ENCODE measurements at regions not wholly inside any gene's neighbourhood (a gene's known extent, or its start where the extent isn't known, plus 50 kb on each side); places are given as distances from the start of the nearest gene placed in this dataset.

DNA sequence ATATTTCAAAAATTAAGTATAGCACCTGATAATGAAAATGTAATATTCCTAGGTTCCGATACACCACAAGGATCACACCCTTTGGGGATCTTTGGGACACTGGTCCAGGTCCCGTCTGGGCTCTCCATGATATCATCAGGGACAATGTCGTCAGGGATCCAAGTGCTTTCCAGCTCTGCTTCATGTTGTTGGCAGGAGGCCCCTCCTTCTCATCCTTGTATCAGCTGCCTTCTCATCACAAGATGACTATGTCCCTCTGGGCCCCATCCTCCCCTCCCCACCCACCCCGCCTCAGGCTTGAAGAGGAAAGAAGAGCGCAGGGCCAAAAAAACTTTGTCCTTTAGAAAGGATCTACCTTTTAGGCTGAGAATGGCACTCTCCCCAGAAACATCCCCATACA, 128.3 kb upstream of the KLF3 start:
- BruUV-seq (replicated peaks): no TSS peak
- H3K27me3 ChIP-seq (ENCODE audit: control insufficient read depth in 1 of 2, insufficient read depth in 2 of 2, low read length in 2 of 2): peaks cover 0 to 3% of the 10 kb centered on the region in 2 experiments; a peak in 2 of 5 replicates
- H3K79me2 ChIP-seq (ENCODE audit: insufficient read depth, low read length): no peaks in the 10 kb centered on the region
- in situ Hi-C loops (cut with HindIII; ENCODE audit: extremely low pct_ligation_motif_present, low pct_unique_long_range_greater_than_20kb): no loop called here
- no peak overlapping the region for H3K4me3 ChIP-seq (replicated peaks in 1 of 3; ENCODE audit: insufficient read depth in 1 of 3, low read depth in 2 of 3, low read length in 3 of 3)
- POLR2A ChIA-PET: no interaction called here
- H2AFZ ChIP-seq (ENCODE audit: low read length): no peak overlapping the region
- no peaks in the 10 kb centered on the region for H3K36me3 ChIP-seq (replicated peaks in 1 of 2; ENCODE audit: control insufficient read depth in 1 of 2, insufficient read depth in 2 of 2, low read length in 2 of 2)
- no peak overlapping the region for H3K4me2 ChIP-seq (ENCODE audit: low read depth, low read length)
- no peak for FAIRE-seq
- CTCF ChIA-PET (ENCODE audit: low intra/inter-chr PET ratio, low total read pairs): no interaction called here
- no peaks in the 10 kb centered on the region for H4K20me1 ChIP-seq (ENCODE audit: insufficient read depth, low read length)
- intact Hi-C loops (cut with micrococcal nuclease; ENCODE audit: unreplicated experiment): no loop called here
- 75% methylated on average over 5 of the region's 5 CpGs for WGBS (ENCODE audit: low lambda C conversion rate)
- no peaks in the 10 kb centered on the region for H3K9me3 ChIP-seq (ENCODE audit: low read length)
- DNase-seq (ENCODE audit: low spot score): no peak
- ATAC-seq: no peak
- no peak overlapping the region for H3K9ac ChIP-seq (ENCODE audit: insufficient read depth, low read depth, low read length)
- TF ChIP-seq ZNF766 (CRISPR knock-in tag; IDR thresholded peaks at IDR 0.05; ENCODE audit: borderline replicate concordance): no peak
- no peak for TF ChIP-seq GATAD2A (CRISPR knock-in tag; IDR thresholded peaks at IDR 0.05)
- no peak for TF ChIP-seq NCOA5 (CRISPR knock-in tag; IDR thresholded peaks at IDR 0.05)
- TF ChIP-seq ZNF430 (CRISPR knock-in tag; IDR thresholded peaks at IDR 0.05): no peak
- no peak for TF ChIP-seq ONECUT2 (CRISPR knock-in tag; IDR thresholded peaks at IDR 0.05)
- TF ChIP-seq ZSCAN9 (CRISPR knock-in tag; IDR thresholded peaks at IDR 0.05; ENCODE audit: borderline replicate concordance): no peak
- no peak for TF ChIP-seq FIP1L1 (IDR thresholded peaks at IDR 0.05; ENCODE audit: borderline replicate concordance, insufficient read depth, low read depth, low read length)
- H3K27ac ChIP-seq (ENCODE audit: extremely low read length, insufficient read depth, low read length): no peak overlapping the region
- H3K4me1 ChIP-seq (ENCODE audit: insufficient read depth, low read length): peaks cover 26% of the 10 kb centered on the region; the same call in 1 of the 2 replicates

DNA sequence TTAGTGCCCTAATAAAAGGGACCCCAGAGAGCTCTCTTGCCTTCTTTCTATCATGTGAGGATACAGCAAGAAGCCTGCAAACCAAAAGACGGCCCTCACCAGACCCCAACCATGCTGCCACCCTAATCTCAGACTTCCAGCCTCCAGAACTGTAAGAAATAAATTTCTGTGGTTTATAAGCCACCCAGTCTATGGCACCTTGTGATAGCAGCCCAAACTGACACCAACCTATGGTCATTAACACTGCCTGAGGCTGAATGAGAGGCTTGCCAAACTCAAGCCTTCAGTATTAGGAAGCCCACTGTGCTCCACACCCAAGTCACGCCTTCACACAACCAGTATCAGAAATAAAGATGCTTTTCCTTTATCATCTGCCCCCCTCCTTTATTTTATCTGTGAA, 127.3 kb upstream of the KLF3 start:
- Histone ChIP-seq H3K27ac (ENCODE audit: extremely low read length, insufficient read depth, low read length) (no peak overlapping the region), H3K79me2 (ENCODE audit: insufficient read depth, low read length) (no peaks in the 10 kb centered on the region), H2AFZ (ENCODE audit: low read length) (no peak overlapping the region), H3K9ac (ENCODE audit: insufficient read depth, low read depth, low read length) (no peak overlapping the region), H3K27me3 (ENCODE audit: control insufficient read depth in 1 of 2, insufficient read depth in 2 of 2, low read length in 2 of 2) (peaks cover 0 to 3% of the 10 kb centered on the region in 2 experiments; a peak in 2 of 5 replicates), H3K4me2 (ENCODE audit: low read depth, low read length) (no peak overlapping the region), H3K4me1 (ENCODE audit: insufficient read depth, low read length) (peaks cover 16% of the 10 kb centered on the region; the same call in 1 of the 2 replicates), H3K4me3 (replicated peaks in 1 of 3; ENCODE audit: insufficient read depth in 1 of 3, low read depth in 2 of 3, low read length in 3 of 3) (no peak overlapping the region), H3K9me3 (ENCODE audit: low read length) (no peaks in the 10 kb centered on the region), H3K36me3 (replicated peaks in 1 of 2; ENCODE audit: control insufficient read depth in 1 of 2, insufficient read depth in 2 of 2, low read length in 2 of 2) (no peaks in the 10 kb centered on the region), H4K20me1 (ENCODE audit: insufficient read depth, low read length) (no peaks in the 10 kb centered on the region)
- ATAC-seq: no peak
- no peak for DNase-seq (ENCODE audit: low spot score)
- in situ Hi-C loops (cut with HindIII; ENCODE audit: extremely low pct_ligation_motif_present, low pct_unique_long_range_greater_than_20kb) (no loop called here), intact Hi-C loops (cut with micrococcal nuclease; ENCODE audit: unreplicated experiment) (no loop called here)
- WGBS (ENCODE audit: low lambda C conversion rate): 29% methylated on average over 1 of the region's 2 CpGs
- ChIA-PET CTCF (ENCODE audit: low intra/inter-chr PET ratio, low total read pairs) (no interaction called here), POLR2A (no interaction called here)
- no TSS peak for BruUV-seq (replicated peaks)
- no peak for FAIRE-seq
- TF ChIP-seq MTA3 (CRISPR knock-in tag; IDR thresholded peaks at IDR 0.05) (no peak), ZNF275 (CRISPR knock-in tag; IDR thresholded peaks at IDR 0.05; ENCODE audit: borderline replicate concordance) (no peak), ZNF446 (CRISPR knock-in tag; IDR thresholded peaks at IDR 0.05) (no peak), ZNF318 (CRISPR knock-in tag; IDR thresholded peaks at IDR 0.05) (no peak)
